Heart left ventricle (tissue), 16 donors: ENCODE measurements at regions not wholly inside any gene's neighbourhood (a gene's known extent, or its start where the extent isn't known, plus 50 kb on each side); places are given as distances from the start of the nearest gene placed in this dataset.
A peak's percentile ranks its signal among the peaks of the same experiment; 100 is the strongest.

Experiments used
- ATAC-seq, 4 donors: fragments of 200-7000 bp; cut with Tn5 transposase; one replicate each; pipeline ENCODE4 v1.9.1; 2020 to 2022; ENCODE audit warnings: moderate library complexity in 4 of 4, mild to moderate bottlenecking in 3 of 4, moderate number of reproducible peaks in 1 of 4
- DNase-seq, 5 donors: peaks; one replicate each; pipeline ENCODE4 v3.0.0-alpha.2; 2020
- H3K27ac ChIP-seq, 12 donors: fragments of 200-600 bp; sonication (generic) in 4 of 12; one replicate each; pipeline versions ENCODE4 v1.5.0 to v1.8.0; 2016 to 2022; ENCODE audit warnings: mild to moderate bottlenecking in 2 of 12
- H3K27me3 ChIP-seq, 9 donors: fragments of 200-600 bp; sonication (generic) in 2 of 9; one replicate each; pipeline versions ENCODE4 v1.5.1 to v1.8.0; 2016 to 2022; ENCODE audit warnings: mild to moderate bottlenecking in 3 of 9
- H3K36me3 ChIP-seq, 9 donors: fragments of 200-600 bp; sonication (generic) in 2 of 9; one replicate each; pipeline versions ENCODE4 v1.5.0 to v1.8.0; 2018 to 2022; ENCODE audit warnings: mild to moderate bottlenecking in 2 of 9
- H3K4me1 ChIP-seq, 12 donors: fragments of 200-600 bp; sonication (generic) in 4 of 12; one replicate each; pipeline versions ENCODE4 v1.5.0 to v1.8.0; 2016 to 2022; ENCODE audit warnings: mild to moderate bottlenecking in 3 of 12
- H3K4me3 ChIP-seq, 12 donors: fragments of 200-600 bp; sonication (generic) in 4 of 12; one replicate each; pipeline versions ENCODE4 v1.5.0 to v1.8.0; 2017 to 2022; ENCODE audit warnings: mild to moderate bottlenecking in 9 of 12, moderate library complexity in 4 of 12
- H3K9me3 ChIP-seq, 12 donors: fragments of 200-600 bp; sonication (generic) in 4 of 12; one replicate each; pipeline versions ENCODE4 v1.5.0 to v1.8.0; 2016 to 2022; ENCODE audit warnings: mild to moderate bottlenecking in 1 of 12
- POLR2A ChIP-seq, 2 donors: fragments of 450-650 bp; IDR thresholded peaks; one replicate each; pipeline ENCODE4 v1.6.1; 2017; ENCODE audit warnings: antibody characterized with exemption in 2 of 2, mild to moderate bottlenecking in 2 of 2, moderate library complexity in 2 of 2
- WGBS, 4 donors: extraction: QIAGEN DNeasy Blood & Tissue Kit in 2 of 4; methylation state at CpG; one replicate each; pipeline versions ENCODE4 v1.1.5 to v1.1.7; 2013 to 2018; 5-methylcytosine and 5-hydroxymethylcytosine counted together
- intact Hi-C, 10 donors: fragments of 100-400 bp; cut with DNase I; formaldehyde crosslinking; loops; one replicate each; pipeline versions ENCODE4 v1.11.1 to v1.14.2; 2022
- TF ChIP-seq, protein P1 (sequence below), 12 donors: fragments of 200-600 bp; sonication (generic) in 4 of 12; IDR thresholded peaks; one replicate each; pipeline versions ENCODE4 v1.5.0 to v1.8.0; 2018 to 2022; ENCODE audit warnings: antibody characterized with exemption in 12 of 12, mild to moderate bottlenecking in 5 of 12
- donor health status: ischemic (EF 13 %, LVEDD 7.1; RV severe dilation, severe dysfunction).
- donor health status: healthy with polysubstance abuse.
- donor health status: DM: no; HTN: yes; CAD: no.
- donor health status: DM: no; HTN: no; CAD: no.
- donor health status: ischemic (EF 25% LVEDD 6.9; RV normal size, moderate dysfunction).
- donor health status: ischemic (EF 25% LVEDD 5.7; RV mildly dilated, moderate dysfunction).
- donor health status: healthy.
- donor health status: DM: yes; HTN: yes; CAD: no.
- donor health status: ischemic (EF 35%, LVEDD 5.7; RV mildly dilated, moderate dysfunction).
- donor health status: nonischemic (EF 11% LVEDD 7.7; RV severe dilation, severe dysfunction).
- donor health status: DM: yes; HTN: yes; CAD: no.
- donor health status: PGD.
- donor health status: ischemic (EF 29% LVEDD 5.4; RV normal size, mild dysfunction).
- donor health status: nonischemic (EF 23%, LVEDD 6.1; RV moderate dilation, normal function).

DNA sequence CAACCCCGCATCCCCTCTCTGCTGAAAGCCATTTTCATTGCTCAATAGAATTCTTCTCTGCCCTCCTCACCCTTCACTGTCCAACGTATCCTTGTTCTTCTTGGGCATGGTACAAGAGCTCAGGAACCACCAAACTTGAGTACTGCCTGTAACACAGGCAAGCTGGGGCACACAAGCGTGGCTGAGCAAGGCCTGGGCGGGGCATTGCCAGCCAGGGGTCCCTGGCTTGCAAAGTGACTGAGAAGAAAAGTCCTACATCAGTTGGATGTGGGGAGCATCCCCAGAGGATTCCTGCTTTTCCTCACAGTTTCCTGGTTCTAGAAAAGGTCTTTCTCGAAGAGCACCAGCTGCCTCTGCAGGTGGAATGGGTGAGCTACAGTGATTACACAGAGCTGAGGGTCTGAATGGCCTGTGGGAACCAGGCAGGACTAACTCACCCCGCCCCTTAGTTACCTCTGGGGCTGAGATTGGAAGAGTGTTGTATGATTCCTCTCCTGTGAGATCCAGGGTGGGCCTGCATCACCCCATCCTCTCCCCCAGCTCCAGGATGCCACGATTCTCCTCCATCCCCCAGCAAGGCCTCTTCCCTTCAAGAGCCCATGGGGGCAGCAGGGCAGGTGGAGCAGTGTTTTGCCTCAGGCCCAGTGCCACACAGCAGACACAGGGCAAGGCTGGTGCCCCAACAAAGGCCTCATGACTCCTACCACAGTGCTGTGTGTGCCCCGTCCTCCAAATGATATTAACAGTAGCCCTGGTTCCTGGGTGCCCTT, 121.9 kb downstream of the MATN1 start:
- TF ChIP-seq, protein P1, sequence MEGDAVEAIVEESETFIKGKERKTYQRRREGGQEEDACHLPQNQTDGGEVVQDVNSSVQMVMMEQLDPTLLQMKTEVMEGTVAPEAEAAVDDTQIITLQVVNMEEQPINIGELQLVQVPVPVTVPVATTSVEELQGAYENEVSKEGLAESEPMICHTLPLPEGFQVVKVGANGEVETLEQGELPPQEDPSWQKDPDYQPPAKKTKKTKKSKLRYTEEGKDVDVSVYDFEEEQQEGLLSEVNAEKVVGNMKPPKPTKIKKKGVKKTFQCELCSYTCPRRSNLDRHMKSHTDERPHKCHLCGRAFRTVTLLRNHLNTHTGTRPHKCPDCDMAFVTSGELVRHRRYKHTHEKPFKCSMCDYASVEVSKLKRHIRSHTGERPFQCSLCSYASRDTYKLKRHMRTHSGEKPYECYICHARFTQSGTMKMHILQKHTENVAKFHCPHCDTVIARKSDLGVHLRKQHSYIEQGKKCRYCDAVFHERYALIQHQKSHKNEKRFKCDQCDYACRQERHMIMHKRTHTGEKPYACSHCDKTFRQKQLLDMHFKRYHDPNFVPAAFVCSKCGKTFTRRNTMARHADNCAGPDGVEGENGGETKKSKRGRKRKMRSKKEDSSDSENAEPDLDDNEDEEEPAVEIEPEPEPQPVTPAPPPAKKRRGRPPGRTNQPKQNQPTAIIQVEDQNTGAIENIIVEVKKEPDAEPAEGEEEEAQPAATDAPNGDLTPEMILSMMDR (IDR thresholded peaks at IDR 0.05): no peak
- no peak for TF ChIP-seq POLR2A (IDR thresholded peaks at IDR 0.05)
- Histone ChIP-seq H3K36me3 (no peaks in the 10 kb centered on the region), H3K27me3 (peaks cover 0 to 38% (median 2%) of the 10 kb centered on the region in 9 donors), H3K4me3 (no peak overlapping the region), H3K4me1 (no peaks in the 10 kb centered on the region), H3K27ac (no peak overlapping the region), H3K9me3 (peaks cover 0 to 10% (median 0%) of the 10 kb centered on the region in 12 donors)
- intact Hi-C loops: no loop called here
- ATAC-seq: no peak
- no peak for DNase-seq
- 79 to 83% (median 80%) methylated on average over 8 of the region's 8 CpGs for WGBS, 4 donors

DNA sequence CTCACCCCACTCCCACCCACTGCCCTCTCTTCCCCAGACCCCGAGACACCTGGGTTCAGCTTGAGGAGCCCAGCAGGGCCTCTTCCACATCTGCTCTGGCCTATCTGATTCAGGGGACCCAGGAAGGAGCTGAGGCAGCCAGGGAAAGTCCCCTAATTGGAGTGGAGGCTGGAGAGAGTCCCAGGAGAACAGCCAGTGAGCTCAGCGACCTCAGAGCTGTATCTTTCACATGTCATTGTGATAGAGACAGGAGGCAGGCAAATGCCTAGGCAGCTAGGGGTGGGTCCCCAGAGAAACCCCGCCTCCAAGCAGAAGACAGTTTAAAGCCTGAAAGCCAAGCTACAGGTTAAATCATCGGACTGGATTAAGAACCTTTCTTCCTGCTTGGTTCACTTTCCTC, 122.7 kb downstream of the MATN1 start:
- 62 to 68% (median 63%) methylated on average over 4 of the region's 4 CpGs for WGBS, 4 donors
- H3K4me1 ChIP-seq: no peaks in the 10 kb centered on the region
- peaks cover 0 to 10% (median 0%) of the 10 kb centered on the region in 12 donors for H3K9me3 ChIP-seq
- intact Hi-C loops: no loop called here
- no peak overlapping the region for H3K4me3 ChIP-seq
- no peak for ATAC-seq
- no peak overlapping the region for H3K27ac ChIP-seq
- peaks cover 0 to 39% (median 2%) of the 10 kb centered on the region in 9 donors for H3K27me3 ChIP-seq
- no peak for TF ChIP-seq POLR2A (IDR thresholded peaks at IDR 0.05)
- TF ChIP-seq, protein P1 (IDR thresholded peaks at IDR 0.05): no peak
- H3K36me3 ChIP-seq: no peaks in the 10 kb centered on the region
- DNase-seq: no peak

DNA sequence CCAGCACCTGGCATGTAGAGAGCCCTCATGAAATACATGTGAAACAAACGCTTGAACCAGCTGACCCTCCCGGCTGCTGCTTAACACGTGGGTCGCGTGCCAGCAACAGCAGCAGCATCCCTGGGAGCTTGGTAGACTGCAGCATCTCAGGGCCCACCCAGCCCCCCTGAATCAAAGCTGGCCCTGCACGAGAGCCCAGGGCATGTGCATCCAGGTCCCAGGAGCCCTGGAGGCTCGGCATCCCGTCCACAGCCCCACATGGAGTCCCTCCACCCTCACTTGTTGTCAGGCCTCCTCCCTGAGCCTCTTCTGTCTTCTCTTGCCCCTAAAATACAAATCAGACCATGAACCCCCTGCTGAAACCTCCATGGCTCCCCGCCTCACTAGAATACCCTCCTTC, 123.1 kb downstream of the MATN1 start:
- ATAC-seq: no peak

DNA sequence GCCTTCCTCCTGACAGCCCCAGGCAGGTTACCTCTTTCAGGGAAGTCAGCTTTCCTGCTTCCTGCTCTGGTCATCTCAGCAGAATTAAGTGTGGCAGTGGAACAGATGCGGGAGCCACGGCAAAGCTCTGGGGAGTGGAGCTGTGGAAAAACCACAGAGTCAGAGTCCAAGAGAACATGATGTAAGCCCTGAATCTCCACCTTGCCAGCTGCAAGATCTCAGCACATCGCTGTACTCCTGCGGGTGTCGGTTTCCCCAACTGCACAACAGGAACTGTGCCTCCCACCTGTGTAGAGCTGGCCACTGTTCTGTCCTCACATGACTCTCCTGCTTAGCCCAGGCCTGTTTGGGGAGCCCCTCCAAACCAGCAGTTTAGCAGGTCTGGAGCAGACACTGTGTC, 123.7 kb downstream of the MATN1 start:
- 67 to 76% (median 71%) methylated on average over 5 of the region's 5 CpGs for WGBS, 4 donors
- no peak for DNase-seq
- Histone ChIP-seq H3K27ac (no peak overlapping the region), H3K4me1 (no peaks in the 10 kb centered on the region), H3K27me3 (peaks cover 0 to 39% (median 2%) of the 10 kb centered on the region in 9 donors), H3K4me3 (no peak overlapping the region), H3K36me3 (no peaks in the 10 kb centered on the region), H3K9me3 (peaks cover 0 to 10% (median 0%) of the 10 kb centered on the region in 12 donors)
- TF ChIP-seq, protein P1 (IDR thresholded peaks at IDR 0.05): no peak
- no peak for TF ChIP-seq POLR2A (IDR thresholded peaks at IDR 0.05)
- intact Hi-C loops: no loop called here
- ATAC-seq: peak in 1 of 4 donors; percentile 19

More for the DNA sequence above, 123.1 kb downstream of the MATN1 start:
- intact Hi-C loops: no loop called here
- Histone ChIP-seq H3K4me1 (no peaks in the 10 kb centered on the region), H3K36me3 (no peaks in the 10 kb centered on the region), H3K27ac (no peak overlapping the region), H3K4me3 (no peak overlapping the region), H3K27me3 (peaks cover 0 to 39% (median 2%) of the 10 kb centered on the region in 9 donors), H3K9me3 (peaks cover 0 to 10% (median 0%) of the 10 kb centered on the region in 12 donors)
- no peak for DNase-seq
- 62 to 73% (median 70%) methylated on average over 8 to 9 of the region's 9 CpGs for WGBS, 4 donors
- no peak for TF ChIP-seq POLR2A (IDR thresholded peaks at IDR 0.05)
- TF ChIP-seq, protein P1 (IDR thresholded peaks at IDR 0.05): no peak
